IMR-90 (cell line): ENCODE measurements at regions not wholly inside any gene's neighbourhood (a gene's known extent, or its start where the extent isn't known, plus 50 kb on each side); places are given as distances from the start of the nearest gene placed in this dataset.
"Not testable (repeated sequence)": the region's sequence is repeated elsewhere in the genome, so short reads cannot be mapped to it uniquely, and the experiment has no call there.

Experiments used
- ATAC-seq: fragments of 200-7000 bp; cut with Tn5 transposase; 2 replicates; pipeline ENCODE4 v1.9.1; 2020; ENCODE audit warnings: low read depth, mild to moderate bottlenecking, moderate library complexity
- BruUV-seq: library from RNA; stranded (reverse); fragments of 400-500 nt; replicated peaks from 2 replicates; lab custom pipeline; 2021; lab: Mats Ljungman, UMichigan
- CTCF ChIA-PET: fragments of 300-600 bp; formaldehyde crosslinking; extraction: SDS; loops from one replicate; lab custom pipeline; 2021; ENCODE audit warnings: antibody characterized with exemption; lab: Yijun Ruan, JAX
- POLR2A ChIA-PET: fragments of 300-600 bp; sonication (Branson Sonifier 250); formaldehyde crosslinking; loops from one replicate; lab custom pipeline; 2022; ENCODE audit warnings: antibody characterized with exemption; ENCODE audit not compliant: unreplicated experiment; lab: Charles Lee
- DNase-seq: peaks from one replicate; pipeline ENCODE4 v3.0.0; 2013
- H2AFZ ChIP-seq: replicated peaks from 2 replicates; pipeline ENCODE3; 2013; ENCODE audit warnings: low read length, mild to moderate bottlenecking; ENCODE audit not compliant: poor library complexity
- H2AK5ac ChIP-seq: 2 replicates; pipeline ENCODE4 v1.6.1; 2013; ENCODE audit warnings: low read depth, low read length, inconsistent platforms
- H2AK9ac ChIP-seq: replicated peaks from 2 replicates; pipeline ENCODE3; 2013; ENCODE audit warnings: mild to moderate bottlenecking, low read depth, low read length, moderate library complexity; ENCODE audit not compliant: poor library complexity
- H2BK120ac ChIP-seq: 2 replicates; pipeline ENCODE4 v1.6.1; 2013; ENCODE audit warnings: low read depth, low read length, inconsistent platforms
- H2BK15ac ChIP-seq: 3 replicates; pipeline ENCODE4 v1.6.1; 2013; ENCODE audit warnings: low read depth, low read length, inconsistent platforms
- H2BK20ac ChIP-seq: 2 replicates; pipeline ENCODE4 v1.6.1; 2013; ENCODE audit warnings: low read depth, mild to moderate bottlenecking, inconsistent platforms, low read length, moderate library complexity
- H2BK5ac ChIP-seq: 2 replicates; pipeline ENCODE4 v1.6.1; 2013; ENCODE audit warnings: mild to moderate bottlenecking, low read depth, low read length, inconsistent platforms; ENCODE audit not compliant: poor library complexity, severe bottlenecking
- H3K14ac ChIP-seq: replicated peaks from 2 replicates; pipeline ENCODE4 v1.6.1; 2013; ENCODE audit warnings: low read depth, low read length, inconsistent platforms
- H3K18ac ChIP-seq: 2 replicates; pipeline ENCODE4 v1.6.1; 2013; ENCODE audit warnings: low read depth, low read length, control low read depth
- H3K23ac ChIP-seq: 2 replicates; pipeline ENCODE4 v1.6.1; 2013; ENCODE audit warnings: low read depth, low read length, inconsistent platforms
- H3K27ac ChIP-seq: 2 replicates; pipeline ENCODE4 v1.5.1; 2013; ENCODE audit warnings: mild to moderate bottlenecking, control low read depth, low read length; ENCODE audit not compliant: insufficient read depth
- H3K27me3 ChIP-seq: 2 replicates; pipeline ENCODE4 v1.6.1; 2013; ENCODE audit warnings: low read length; ENCODE audit not compliant: control insufficient read depth, insufficient read depth
- H3K36me3 ChIP-seq: 2 replicates; pipeline ENCODE4 v1.6.1; 2013; ENCODE audit warnings: low read length, mixed read lengths; ENCODE audit not compliant: control insufficient read depth, insufficient read depth
- H3K4ac ChIP-seq: 2 replicates; pipeline ENCODE4 v1.6.1; 2013; ENCODE audit warnings: low read depth, low read length, inconsistent platforms
- H3K4me1 ChIP-seq: 2 replicates; pipeline ENCODE4 v1.6.1; 2013; ENCODE audit warnings: low read length, mixed read lengths; ENCODE audit not compliant: control insufficient read depth, insufficient read depth
- H3K4me2 ChIP-seq: 2 replicates; pipeline ENCODE4 v1.6.1; 2013; ENCODE audit warnings: low read depth, mild to moderate bottlenecking, control low read depth, low read length, moderate library complexity
- H3K4me3 ChIP-seq: 2 replicates; pipeline ENCODE4 v1.5.1; 2013; ENCODE audit warnings: low read depth, mild to moderate bottlenecking, control low read depth, low read length, moderate library complexity; ENCODE audit not compliant: insufficient read depth
- H3K56ac ChIP-seq: 2 replicates; pipeline ENCODE4 v1.6.1; 2013; ENCODE audit warnings: low read length, inconsistent platforms; ENCODE audit not compliant: insufficient read depth; ENCODE audit errors: extremely low read depth
- H3K79me1 ChIP-seq, 2 experiments: 2 replicates each; pipeline ENCODE4 v1.6.1; 2013; ENCODE audit warnings: low read length in 2 of 2, inconsistent platforms in 1 of 2, low read depth in 1 of 2
- H3K9ac ChIP-seq: 2 replicates; pipeline ENCODE4 v1.6.1; 2013; ENCODE audit warnings: low read depth, low read length, control low read depth
- H3K9me1 ChIP-seq: 2 replicates; pipeline ENCODE4 v1.6.1; 2013; ENCODE audit warnings: low read length, inconsistent platforms; ENCODE audit not compliant: insufficient read depth
- H3K9me3 ChIP-seq: 2 replicates; pipeline ENCODE4 v1.6.1; 2013; ENCODE audit warnings: low read length; ENCODE audit not compliant: control insufficient read depth, insufficient read depth
- H4K20me1 ChIP-seq: 2 replicates; pipeline ENCODE4 v1.6.1; 2013; ENCODE audit warnings: low read length, inconsistent platforms; ENCODE audit not compliant: insufficient read depth
- H4K5ac ChIP-seq: 2 replicates; pipeline ENCODE4 v1.6.1; 2013; ENCODE audit warnings: mild to moderate bottlenecking, low read depth, low read length, control low read depth
- H4K8ac ChIP-seq, 2 experiments: 2 replicates each; pipeline ENCODE4 v1.6.1; 2013; ENCODE audit warnings: low read depth in 2 of 2, low read length in 2 of 2, control low read depth in 1 of 2, inconsistent platforms in 1 of 2
- H4K91ac ChIP-seq: 2 replicates; pipeline ENCODE4 v1.6.1; 2013; ENCODE audit warnings: low read depth, low read length, inconsistent platforms; ENCODE audit not compliant: insufficient read depth
- WGBS, 2 experiments: methylation state at CpG; one replicate each; pipeline versions ENCODE4 v1.1.5 to v1.1.7; 2013; ENCODE audit warnings: missing lambda C conversion rate in 2 of 2; ENCODE audit not compliant: insufficient read length in 1 of 2; ENCODE audit errors: extremely low coverage in 2 of 2; 5-methylcytosine and 5-hydroxymethylcytosine counted together
- dilution Hi-C: fragments of 300-500 bp; cut with HindIII; formaldehyde crosslinking; loops from one replicate; pipeline ENCODE4 v1.14.3; 2018; ENCODE audit warnings: low sequenced_read_pairs; ENCODE audit not compliant: unreplicated experiment
- in situ Hi-C: fragments of 300-500 bp; cut with MboI; formaldehyde crosslinking; loops from 3 replicates; pipeline ENCODE4 v1.14.3; 2019; ENCODE audit warnings: low sequenced_read_pairs, inconsistent platforms, mixed read lengths
- intact Hi-C: fragments of 100-400 bp; cut with micrococcal nuclease; formaldehyde crosslinking; loops from 2 replicates; pipeline ENCODE4 v1.10.0; 2022

DNA sequence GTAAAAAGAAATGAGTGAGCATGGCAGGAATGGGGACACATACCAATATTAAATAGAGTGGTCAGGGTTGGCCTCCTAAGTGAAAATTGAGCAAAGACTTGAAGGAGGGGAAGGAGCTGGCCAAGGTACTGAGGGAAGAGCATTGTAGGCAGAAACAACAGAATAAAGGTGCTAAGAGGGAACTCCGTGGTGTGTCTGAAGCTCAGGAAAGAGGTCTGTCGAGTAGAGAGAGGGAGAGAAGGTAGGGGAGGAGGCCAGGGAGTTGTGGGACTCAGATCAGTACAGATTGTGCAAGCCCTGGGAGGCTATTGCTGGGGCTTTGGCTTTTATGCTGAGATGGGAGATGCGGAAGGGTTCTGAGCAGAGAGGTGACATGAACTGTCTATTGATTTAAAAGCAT, 664.7 kb downstream of the SPATA31A6 start:
- H3K23ac ChIP-seq, H2BK120ac ChIP-seq, ATAC-seq, H3K27ac ChIP-seq, H3K4me1 ChIP-seq, H3K4me2 ChIP-seq, H2BK20ac ChIP-seq, H3K4me3 ChIP-seq, H4K91ac ChIP-seq, in situ Hi-C loops, H3K18ac ChIP-seq, dilution Hi-C loops, BruUV-seq, H2BK5ac ChIP-seq, H3K56ac ChIP-seq, H3K9ac ChIP-seq, H4K5ac ChIP-seq, CTCF ChIA-PET, H3K9me3 ChIP-seq, H2AFZ ChIP-seq, DNase-seq, POLR2A ChIA-PET, H2AK9ac ChIP-seq, H3K36me3 ChIP-seq, H2AK5ac ChIP-seq, H4K8ac ChIP-seq, H3K4ac ChIP-seq, H4K20me1 ChIP-seq, H3K79me1 ChIP-seq, H3K9me1 ChIP-seq, H2BK15ac ChIP-seq, H3K14ac ChIP-seq, H3K27me3 ChIP-seq, intact Hi-C loops: not testable (repeated sequence)
- no CpG with 5 or more reads among the region's 3 CpGs for WGBS, 2 experiments

DNA sequence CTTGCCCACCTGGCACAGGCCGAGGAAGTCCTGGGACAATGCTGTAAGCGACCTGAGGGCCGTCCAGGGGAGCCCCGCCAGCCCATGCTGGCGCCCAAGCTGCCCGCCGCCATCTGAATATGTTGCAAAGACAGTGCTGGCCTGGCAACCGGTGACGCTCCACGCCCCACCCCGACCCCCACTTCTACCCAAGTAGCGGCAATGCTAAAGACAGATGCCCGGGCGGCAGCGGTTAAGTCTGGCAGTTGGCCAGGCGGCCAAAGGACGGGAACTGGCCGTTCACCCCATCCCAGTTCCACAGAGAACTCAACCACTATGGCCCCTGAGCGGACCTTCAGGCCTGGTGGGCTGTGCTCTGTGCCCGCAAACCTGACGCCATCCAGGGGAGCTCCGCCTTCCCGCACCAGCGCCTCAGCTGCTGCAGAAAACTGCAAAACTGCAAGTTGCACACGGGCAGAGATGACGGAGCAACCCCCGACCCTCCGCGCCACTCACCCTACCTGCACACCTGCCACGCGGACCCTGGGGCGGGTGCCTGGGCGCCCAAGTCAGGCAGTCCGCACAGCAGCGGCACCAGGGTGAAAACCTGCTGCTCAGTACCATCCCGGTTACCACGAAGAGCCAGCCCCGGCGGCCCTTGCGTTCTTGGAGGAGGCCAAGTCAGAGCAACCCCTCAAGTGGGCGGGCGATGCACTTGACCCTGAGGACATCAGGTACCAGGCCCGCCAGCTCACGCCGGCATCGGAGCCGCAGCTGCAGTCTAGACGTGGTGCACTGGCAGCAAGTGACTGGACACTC, 667.6 kb downstream of the SPATA31A6 start:
- H3K9me1 ChIP-seq, H3K18ac ChIP-seq, CTCF ChIA-PET, H2AK9ac ChIP-seq, H3K23ac ChIP-seq, in situ Hi-C loops, H3K14ac ChIP-seq, H4K8ac ChIP-seq, ATAC-seq, H3K27me3 ChIP-seq, H4K5ac ChIP-seq, POLR2A ChIA-PET, H4K91ac ChIP-seq, H2BK20ac ChIP-seq, H3K36me3 ChIP-seq, BruUV-seq, H3K9ac ChIP-seq, H2BK15ac ChIP-seq, H3K4me3 ChIP-seq, dilution Hi-C loops, H2AK5ac ChIP-seq, H2BK120ac ChIP-seq, H2AFZ ChIP-seq, H3K4ac ChIP-seq, DNase-seq, H3K56ac ChIP-seq, intact Hi-C loops, H4K20me1 ChIP-seq, H3K4me1 ChIP-seq, H2BK5ac ChIP-seq, H3K27ac ChIP-seq, H3K4me2 ChIP-seq, H3K79me1 ChIP-seq, H3K9me3 ChIP-seq: not testable (repeated sequence)
- no CpG with 5 or more reads among the region's 48 CpGs for WGBS, 2 experiments
